IPS-15b (cell line): ENCODE measurements at regions not wholly inside any gene's neighbourhood (a gene's known extent, or its start where the extent isn't known, plus 50 kb on each side); places are given as distances from the start of the nearest gene placed in this dataset.

Experiments used
- H3K27me3 ChIP-seq: one replicate; pipeline ENCODE4 v1.6.1; 2013; ENCODE audit warnings: low read length; ENCODE audit not compliant: control insufficient read depth, insufficient read depth
- H3K36me3 ChIP-seq: one replicate; pipeline ENCODE4 v1.6.1; 2013; ENCODE audit warnings: low read length; ENCODE audit not compliant: control insufficient read depth, insufficient read depth
- H3K4me1 ChIP-seq: one replicate; pipeline ENCODE4 v1.6.1; 2013; ENCODE audit warnings: mild to moderate bottlenecking, low read length; ENCODE audit not compliant: control insufficient read depth, insufficient read depth
- H3K4me3 ChIP-seq: one replicate; pipeline ENCODE4 v1.5.1; 2013; ENCODE audit warnings: low read depth, low read length
- H3K9ac ChIP-seq: one replicate; pipeline ENCODE4 v1.6.1; 2013; ENCODE audit warnings: low read depth, mild to moderate bottlenecking, low read length
- H3K9me3 ChIP-seq: one replicate; pipeline ENCODE4 v1.6.1; 2013; ENCODE audit warnings: mild to moderate bottlenecking, low read length; ENCODE audit not compliant: control insufficient read depth, insufficient read depth

DNA sequence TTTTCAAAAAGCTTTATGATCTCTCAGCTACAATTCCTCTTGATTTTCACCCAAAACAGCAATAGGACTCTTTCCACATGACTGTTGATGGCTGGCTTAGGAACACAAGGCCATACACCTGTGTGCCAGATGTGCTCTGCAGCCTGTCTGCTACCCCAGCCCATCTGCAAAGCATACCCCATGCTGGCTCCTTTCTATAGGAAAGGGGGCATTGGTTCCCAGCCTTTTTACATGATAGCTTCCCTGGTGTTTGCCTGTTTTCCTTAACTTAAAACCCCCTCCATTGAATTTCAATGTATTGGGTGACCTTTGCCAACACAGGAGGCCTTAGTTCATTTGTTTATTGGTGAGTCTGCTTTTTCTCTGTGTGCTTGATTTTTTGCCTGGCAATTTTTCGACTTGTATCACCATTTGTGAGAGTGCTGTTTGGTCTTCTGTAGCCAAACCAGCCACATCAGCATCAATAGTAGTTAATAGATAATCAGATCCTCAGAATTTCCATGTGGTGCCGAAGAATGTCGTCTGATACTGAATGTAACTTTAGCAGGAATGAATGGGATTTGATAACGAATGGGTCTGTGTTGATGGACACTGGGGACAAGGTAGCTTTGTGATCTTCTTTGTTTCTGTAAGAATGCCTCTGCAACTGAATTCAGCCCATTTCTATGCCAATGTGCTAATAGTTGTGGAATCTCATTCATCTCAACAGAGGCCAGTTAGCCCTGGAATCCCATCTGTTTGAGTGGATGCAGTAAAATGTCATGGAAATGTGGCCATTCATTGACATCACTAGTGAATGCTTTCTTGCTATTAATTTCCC, 272.2 kb upstream of the RARB start:
- Histone ChIP-seq H3K9ac (peak overlapping the region; percentile 61), H3K36me3 (no peaks in the 10 kb centered on the region), H3K4me3 (peak overlapping the region; percentile 12), H3K27me3 (no peaks in the 10 kb centered on the region), H3K9me3 (no peaks in the 10 kb centered on the region), H3K4me1 (peaks cover 21% of the 10 kb centered on the region)

DNA sequence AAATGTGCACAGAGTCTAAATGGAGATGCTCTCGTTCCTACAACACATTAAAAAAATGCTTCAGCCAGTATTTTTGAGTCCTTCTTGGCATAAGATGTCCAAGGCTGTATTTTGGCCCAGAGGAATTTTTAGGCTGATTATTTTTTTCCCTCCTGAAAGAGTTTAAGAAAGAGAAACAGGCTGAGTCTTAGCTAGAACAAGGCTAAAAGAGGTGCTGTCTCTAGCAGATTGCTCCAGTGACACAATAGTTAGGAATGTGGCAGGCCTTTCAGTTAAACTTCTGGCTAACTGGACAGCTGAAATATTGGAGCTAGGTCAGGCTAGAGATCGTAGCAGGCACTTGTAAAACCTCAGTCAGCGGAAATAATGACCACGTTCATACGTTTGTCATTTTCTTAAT, 271.4 kb upstream of the RARB start:
- Histone ChIP-seq H3K36me3 (no peaks in the 10 kb centered on the region), H3K4me3 (peak overlapping the region; percentile 1), H3K9me3 (no peaks in the 10 kb centered on the region), H3K4me1 (peaks cover 21% of the 10 kb centered on the region), H3K9ac (peak overlapping the region; percentile 32), H3K27me3 (no peaks in the 10 kb centered on the region)

DNA sequence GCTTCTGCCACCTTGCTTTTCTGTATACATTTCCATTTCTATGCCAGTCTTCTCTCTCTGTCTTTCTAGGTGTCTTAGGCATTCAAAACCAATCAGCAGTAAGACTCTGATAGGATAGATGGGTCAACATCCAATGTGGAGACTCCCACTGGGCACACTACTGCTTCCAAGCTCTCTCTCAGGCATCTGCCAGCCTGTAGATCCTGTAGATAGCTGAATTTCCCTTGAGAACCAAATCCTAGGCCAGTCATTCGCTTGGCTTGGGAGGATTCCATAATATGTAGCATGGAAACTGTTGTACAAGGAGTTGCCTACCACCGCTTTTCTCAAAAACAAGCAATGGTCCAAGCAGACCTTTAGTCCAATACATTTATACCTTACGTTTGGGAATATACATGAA, 262.8 kb upstream of the RARB start:
- Histone ChIP-seq H3K9ac (no peak overlapping the region), H3K4me1 (peaks cover 2% of the 10 kb centered on the region), H3K36me3 (no peaks in the 10 kb centered on the region), H3K9me3 (no peaks in the 10 kb centered on the region), H3K27me3 (no peaks in the 10 kb centered on the region), H3K4me3 (no peak overlapping the region)

DNA sequence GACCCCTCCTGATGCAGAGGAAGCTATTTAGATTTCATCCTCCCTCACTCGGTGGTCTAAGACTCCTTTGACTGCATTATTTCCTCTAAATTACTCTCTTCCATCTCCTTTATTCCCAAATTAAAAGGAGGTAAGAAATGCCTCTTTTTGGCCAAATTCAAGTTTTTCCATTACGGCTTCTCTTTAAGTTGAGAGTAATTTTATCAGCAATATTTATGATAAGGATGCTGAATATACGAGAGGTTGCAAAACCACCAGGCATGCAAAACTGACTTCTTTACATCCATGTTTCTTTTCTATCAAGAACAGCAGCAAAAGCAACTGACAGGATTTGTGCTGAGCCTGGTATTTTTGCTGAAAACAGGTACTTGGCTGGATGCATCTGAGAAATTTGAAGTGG, 262.0 kb upstream of the RARB start:
- H3K4me3 ChIP-seq, result no peak overlapping the region
- H3K9me3 ChIP-seq, result no peaks in the 10 kb centered on the region
- no peak overlapping the region for H3K9ac ChIP-seq
- no peaks in the 10 kb centered on the region for H3K36me3 ChIP-seq
- H3K4me1 ChIP-seq, result peaks cover 2% of the 10 kb centered on the region
- H3K27me3 ChIP-seq, result no peaks in the 10 kb centered on the region

DNA sequence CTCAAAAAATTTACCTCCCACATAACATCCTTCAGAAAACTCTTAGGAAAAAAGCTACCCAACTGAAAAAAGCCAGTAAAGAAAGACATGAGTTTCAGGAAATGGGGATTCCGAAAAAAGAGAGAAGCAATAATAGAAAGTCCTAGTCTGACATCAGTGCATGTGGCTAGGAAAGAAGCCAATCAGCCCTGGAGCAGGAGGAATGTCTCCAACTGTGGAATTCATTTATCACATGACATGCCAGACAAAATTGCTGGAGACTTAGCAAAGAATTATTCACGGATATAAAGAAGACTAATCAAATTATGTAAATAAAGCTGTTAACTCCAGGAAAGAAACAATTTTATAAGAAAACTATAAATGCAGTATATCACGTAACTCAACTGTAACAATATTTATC, 258.9 kb upstream of the RARB start:
- Histone ChIP-seq H3K4me3 (no peak overlapping the region), H3K4me1 (peaks cover 2% of the 10 kb centered on the region), H3K36me3 (no peaks in the 10 kb centered on the region), H3K9ac (no peak overlapping the region), H3K27me3 (no peaks in the 10 kb centered on the region), H3K9me3 (no peaks in the 10 kb centered on the region)

DNA sequence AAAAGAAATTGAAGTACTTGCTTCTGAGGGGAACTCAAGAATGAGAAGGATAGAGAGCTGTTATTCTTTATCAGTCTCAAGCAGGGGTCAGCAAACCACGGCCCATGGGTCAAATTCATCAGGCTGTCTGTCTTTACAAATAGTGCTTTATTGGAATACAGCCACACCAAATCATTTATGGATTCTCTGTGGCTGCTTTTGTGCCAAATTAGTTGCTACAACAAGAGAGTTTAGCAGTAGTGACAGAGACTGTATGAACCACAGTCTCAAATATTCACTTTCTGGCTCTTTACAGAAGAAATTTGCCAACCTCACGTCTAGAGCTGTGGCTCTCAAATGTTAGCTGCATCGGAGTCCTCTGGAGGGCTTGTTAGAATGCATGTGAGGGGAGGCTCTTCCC, 258.0 kb upstream of the RARB start:
- no peak overlapping the region for H3K9ac ChIP-seq
- H3K4me3 ChIP-seq, result no peak overlapping the region
- no peaks in the 10 kb centered on the region for H3K27me3 ChIP-seq
- H3K9me3 ChIP-seq, result no peaks in the 10 kb centered on the region
- peaks cover 2% of the 10 kb centered on the region for H3K4me1 ChIP-seq
- no peaks in the 10 kb centered on the region for H3K36me3 ChIP-seq

DNA sequence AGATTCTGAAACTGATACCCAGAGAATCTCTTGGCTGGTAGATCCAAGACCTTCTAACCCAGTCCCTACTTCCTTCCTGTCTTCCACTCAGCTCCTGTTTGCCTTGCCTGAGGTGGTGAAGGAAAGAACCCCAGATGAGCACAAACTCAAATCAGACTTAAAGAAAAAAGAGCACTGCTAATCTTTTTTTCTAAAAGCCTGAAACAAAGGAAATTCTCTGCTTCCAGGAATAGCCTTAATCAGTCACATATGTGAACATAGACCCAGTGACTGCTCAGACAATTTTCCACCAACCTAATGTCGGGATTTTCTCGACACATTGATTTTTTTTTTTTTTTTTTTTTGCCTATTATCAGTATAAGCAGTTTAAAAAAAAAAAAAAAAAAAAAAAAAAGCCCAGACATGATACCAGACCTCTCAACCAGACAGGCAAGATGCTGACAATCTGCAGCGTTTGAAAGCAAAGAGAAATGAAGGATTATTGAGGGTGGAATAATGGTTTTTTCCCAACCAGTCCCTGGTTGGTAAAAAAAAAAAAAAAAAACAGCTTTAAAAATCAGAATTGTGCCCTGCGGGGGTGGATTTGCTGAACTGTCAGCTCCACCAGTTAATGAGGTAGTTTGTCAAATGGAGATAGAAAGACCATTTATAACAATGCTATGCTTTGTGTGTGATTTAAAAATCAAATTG, 256.8 kb upstream of the RARB start:
- Histone ChIP-seq H3K36me3 (no peaks in the 10 kb centered on the region), H3K27me3 (no peaks in the 10 kb centered on the region), H3K4me1 (peaks cover 2% of the 10 kb centered on the region), H3K4me3 (no peak overlapping the region), H3K9ac (no peak overlapping the region), H3K9me3 (no peaks in the 10 kb centered on the region)

DNA sequence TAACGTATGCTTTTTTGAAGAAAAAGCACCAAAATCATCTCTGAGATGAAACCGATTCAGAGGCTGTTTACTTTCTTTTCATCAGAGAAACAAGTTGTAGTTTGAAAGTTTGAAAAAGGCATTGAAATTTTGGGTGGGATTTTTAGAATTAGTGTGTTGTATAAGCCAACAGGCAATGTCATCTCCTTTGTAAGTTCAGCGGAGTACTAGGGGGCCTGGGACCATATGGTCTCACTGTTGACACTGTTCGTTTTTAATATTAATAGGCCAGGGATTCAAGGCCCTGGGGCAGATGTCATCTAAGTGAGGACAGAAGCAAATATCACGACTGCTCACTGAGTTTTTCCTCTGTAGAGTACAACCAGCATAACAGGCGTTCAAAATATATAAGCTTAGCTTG, 256.2 kb upstream of the RARB start:
- Histone ChIP-seq H3K4me3 (no peak overlapping the region), H3K4me1 (peaks cover 2% of the 10 kb centered on the region), H3K9me3 (no peaks in the 10 kb centered on the region), H3K27me3 (no peaks in the 10 kb centered on the region), H3K36me3 (no peaks in the 10 kb centered on the region), H3K9ac (no peak overlapping the region)

DNA sequence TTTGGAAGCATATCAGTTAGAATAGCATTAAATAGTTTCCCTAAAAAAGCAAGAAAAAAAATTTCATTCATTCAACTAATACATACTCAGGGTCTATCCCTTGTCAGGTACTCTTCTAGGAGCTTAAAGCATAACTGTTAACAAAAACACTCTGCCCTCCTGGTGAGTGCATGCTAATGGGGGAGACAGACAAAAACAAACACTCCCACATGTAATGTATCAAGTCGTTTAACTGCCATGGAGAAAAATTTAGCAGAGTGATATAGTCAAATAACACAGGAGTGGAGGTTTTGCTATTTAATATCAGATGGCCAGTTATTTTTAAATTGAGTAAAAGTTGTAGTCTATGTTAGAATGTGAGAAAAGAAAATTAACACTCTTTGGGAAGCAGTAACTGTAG, 254.5 kb upstream of the RARB start:
- peaks cover 2% of the 10 kb centered on the region for H3K4me1 ChIP-seq
- no peak overlapping the region for H3K4me3 ChIP-seq
- H3K36me3 ChIP-seq, result no peaks in the 10 kb centered on the region
- no peaks in the 10 kb centered on the region for H3K9me3 ChIP-seq
- no peak overlapping the region for H3K9ac ChIP-seq
- H3K27me3 ChIP-seq, result no peaks in the 10 kb centered on the region

DNA sequence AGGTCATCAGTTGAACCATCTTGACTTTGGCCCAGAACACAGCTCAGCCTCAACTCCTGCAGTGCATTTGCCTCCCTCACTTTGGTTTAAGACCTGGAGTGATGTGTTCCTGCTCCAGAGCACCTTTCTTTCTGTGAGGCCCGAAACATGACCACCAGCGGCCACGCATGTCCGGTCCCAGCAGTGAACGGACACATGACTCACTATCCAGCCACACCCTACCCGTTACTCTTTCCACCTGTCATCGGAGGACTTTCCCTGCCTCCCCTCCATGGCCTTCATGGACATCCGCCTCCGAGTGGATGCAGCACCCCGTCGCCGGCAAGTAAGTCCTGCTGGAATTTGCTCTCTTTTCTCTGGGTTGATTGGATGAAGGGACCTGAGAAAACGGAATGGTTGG, 253.8 kb upstream of the RARB start:
- Histone ChIP-seq H3K9me3 (no peaks in the 10 kb centered on the region), H3K36me3 (no peaks in the 10 kb centered on the region), H3K4me1 (peaks cover 2% of the 10 kb centered on the region), H3K4me3 (no peak overlapping the region), H3K27me3 (no peaks in the 10 kb centered on the region), H3K9ac (no peak overlapping the region)

DNA sequence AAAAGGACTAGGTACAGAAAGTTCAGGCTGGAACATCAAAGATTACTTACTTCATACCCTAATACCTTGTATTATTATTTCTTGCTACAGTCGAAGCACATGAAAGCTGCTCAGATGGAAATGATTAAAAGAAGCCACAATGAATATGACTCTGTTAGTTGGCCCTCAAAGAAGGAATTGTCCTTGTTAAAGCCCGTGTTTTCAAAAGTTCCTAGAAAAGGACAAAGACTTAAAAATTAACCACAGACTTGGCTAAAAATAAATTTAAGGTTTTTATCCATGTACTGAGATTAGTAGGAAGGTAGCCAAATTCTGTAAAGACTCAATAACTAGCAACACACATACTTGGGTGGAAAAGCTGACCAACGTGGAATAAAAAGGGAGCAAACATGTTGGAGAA, 251.0 kb upstream of the RARB start:
- no peak overlapping the region for H3K4me3 ChIP-seq
- H3K36me3 ChIP-seq, result no peaks in the 10 kb centered on the region
- H3K9me3 ChIP-seq, result no peaks in the 10 kb centered on the region
- no peaks in the 10 kb centered on the region for H3K4me1 ChIP-seq
- H3K27me3 ChIP-seq, result no peaks in the 10 kb centered on the region
- H3K9ac ChIP-seq, result no peak overlapping the region

DNA sequence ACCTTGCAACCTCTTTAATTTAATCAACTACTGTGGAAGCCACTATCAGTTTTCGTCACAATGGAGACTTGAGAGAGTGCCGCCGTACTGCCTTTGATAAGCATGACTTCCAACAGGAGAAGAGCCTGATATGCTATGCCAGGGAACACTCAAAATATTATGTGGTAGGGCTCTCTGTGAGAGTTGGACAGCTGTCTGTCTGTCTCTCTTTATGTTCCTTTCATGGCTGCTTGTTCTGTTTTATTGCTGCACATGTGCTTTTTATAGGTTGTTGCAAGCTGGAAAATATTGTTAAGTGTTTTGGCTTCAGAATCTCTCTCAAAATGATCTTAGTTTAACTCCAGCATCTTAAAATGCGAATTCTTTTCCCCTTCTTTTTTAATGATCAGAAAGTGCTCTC, 249.4 kb upstream of the RARB start:
- no peak overlapping the region for H3K9ac ChIP-seq
- no peaks in the 10 kb centered on the region for H3K36me3 ChIP-seq
- no peak overlapping the region for H3K4me3 ChIP-seq

More for the DNA sequence above, 249.4 kb upstream of the RARB start:
- H3K9me3 ChIP-seq, result no peaks in the 10 kb centered on the region
- H3K4me1 ChIP-seq, result no peaks in the 10 kb centered on the region
- no peaks in the 10 kb centered on the region for H3K27me3 ChIP-seq
